Keratinocyte (primary cell): ENCODE measurements at regions not wholly inside any gene's neighbourhood (a gene's known extent, or its start where the extent isn't known, plus 50 kb on each side); places are given as distances from the start of the nearest gene placed in this dataset.

Source experiments
- DNase-seq: peaks from one replicate; pipeline ENCODE4 v3.0.0-alpha.2; 2011; ENCODE audit warnings: low read depth, missing footprints, low spot score
- FAIRE-seq: peaks from 2 replicates; lab custom pipeline; 2011; peaks lifted over from hg19 to GRCh38; lab: Jason Lieb, UNC
- H2AFZ ChIP-seq: 2 replicates; pipeline ENCODE4 v1.6.0; 2012; ENCODE audit warnings: low read length, control low read depth, inconsistent platforms; ENCODE audit not compliant: control insufficient read depth
- H3K27ac ChIP-seq: 2 replicates; pipeline ENCODE4 v1.5.1; 2011; ENCODE audit warnings: low read length; ENCODE audit not compliant: control insufficient read depth, insufficient read depth
- H3K27me3 ChIP-seq: 3 replicates; pipeline ENCODE4 v1.6.0; 2011; ENCODE audit warnings: low read length; ENCODE audit not compliant: control insufficient read depth, insufficient read depth; ENCODE audit errors: extremely low read depth
- H3K36me3 ChIP-seq, 2 experiments: 2 replicates in 1 of 2; 3 replicates in 1 of 2; pipeline ENCODE4 v1.5.1; 2011; ENCODE audit warnings: low read length in 2 of 2, mild to moderate bottlenecking in 1 of 2; ENCODE audit not compliant: control insufficient read depth in 2 of 2, insufficient read depth in 2 of 2; ENCODE audit errors: extremely low read depth in 1 of 2
- H3K4me1 ChIP-seq: 3 replicates; pipeline ENCODE4 v1.5.1; 2011; ENCODE audit warnings: low read length; ENCODE audit not compliant: control insufficient read depth, insufficient read depth; ENCODE audit errors: extremely low read depth
- H3K4me2 ChIP-seq: 3 replicates; pipeline ENCODE4 v1.6.0; 2011; ENCODE audit warnings: low read depth, low read length; ENCODE audit not compliant: control insufficient read depth, insufficient read depth; ENCODE audit errors: extremely low read depth
- H3K4me3 ChIP-seq, 3 experiments: fragments of 200-600 bp in 1 of 3; sonication (generic) in 1 of 3; 2 replicates in 2 of 3; 3 replicates in 1 of 3; pipeline ENCODE4 v1.5.1; 2011 to 2016; ENCODE audit warnings: low read length in 3 of 3, mild to moderate bottlenecking in 3 of 3, control low read depth in 2 of 3, inconsistent platforms in 1 of 3, low read depth in 1 of 3, mixed read lengths in 1 of 3, mixed run types in 1 of 3, moderate library complexity in 1 of 3; ENCODE audit not compliant: control insufficient read depth in 2 of 3, insufficient read depth in 2 of 3; ENCODE audit errors: extremely low read depth in 1 of 3
- H3K79me2 ChIP-seq: 2 replicates; pipeline ENCODE4 v1.6.0; 2012; ENCODE audit warnings: low read length; ENCODE audit not compliant: control insufficient read depth, insufficient read depth
- H3K9ac ChIP-seq: 3 replicates; pipeline ENCODE4 v1.6.0; 2011; ENCODE audit warnings: low read length; ENCODE audit not compliant: control insufficient read depth, insufficient read depth; ENCODE audit errors: extremely low read depth
- H3K9me1 ChIP-seq: 3 replicates; pipeline ENCODE4 v1.6.0; 2011; ENCODE audit warnings: low read length; ENCODE audit not compliant: control insufficient read depth, insufficient read depth; ENCODE audit errors: extremely low read depth
- H3K9me3 ChIP-seq: 2 replicates; pipeline ENCODE4 v1.5.1; 2012; ENCODE audit warnings: low read depth, low read length; ENCODE audit not compliant: control insufficient read depth
- H4K20me1 ChIP-seq: 3 replicates; pipeline ENCODE4 v1.6.0; 2011; ENCODE audit warnings: low read length; ENCODE audit not compliant: control insufficient read depth, insufficient read depth; ENCODE audit errors: extremely low read depth
- CTCF ChIP-seq, 3 experiments: IDR thresholded peaks in 1 of 3; conservative IDR thresholded peaks in 1 of 3; optimal IDR thresholded peaks in 1 of 3; 2 replicates in 2 of 3; 3 replicates in 1 of 3; pipeline versions ENCODE3 to v1.5.1; 2011; ENCODE audit warnings: low read length in 3 of 3, mild to moderate bottlenecking in 3 of 3, moderate library complexity in 2 of 3, control low read depth in 1 of 3, inconsistent platforms in 1 of 3; ENCODE audit not compliant: insufficient read depth in 2 of 3; ENCODE audit errors: extremely low read depth in 1 of 3
- EZH2 ChIP-seq: IDR thresholded peaks from one replicate; pipeline ENCODE4 v1.6.1; 2012; ENCODE audit warnings: inconsistent platforms, mild to moderate bottlenecking, low read length, moderate library complexity
- dilution Hi-C: fragments of 300-500 bp; cut with MboI; formaldehyde crosslinking; loops from one replicate; pipeline ENCODE4 v1.7.0; 2020; ENCODE audit warnings: low sequenced_read_pairs; ENCODE audit not compliant: extremely low pct_ligation_motif_present

DNA sequence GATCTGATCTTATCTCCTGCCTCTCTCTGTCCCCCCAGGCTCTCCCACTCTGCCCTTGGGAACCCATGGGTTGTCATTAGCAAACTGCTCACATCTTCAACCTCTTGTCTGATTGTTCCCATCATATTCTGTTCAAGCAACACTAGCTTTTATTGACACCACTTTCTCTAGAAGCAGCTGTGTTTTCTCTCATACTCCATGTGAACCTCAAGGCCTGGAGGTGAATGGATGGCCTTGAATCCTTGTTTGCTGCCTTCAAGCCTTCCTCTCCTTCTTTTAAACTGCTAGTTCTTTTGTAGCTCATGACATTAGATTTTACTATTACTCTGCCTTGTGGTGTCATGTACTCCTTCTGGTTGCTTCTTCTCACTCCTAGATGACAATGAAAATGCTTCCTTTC is 149.5 kb upstream of the WDFY3 start:
- FAIRE-seq: no peak
- Histone ChIP-seq H3K79me2 (no peaks in the 10 kb centered on the region), H3K9ac (no peak overlapping the region), H3K9me1 (no peaks in the 10 kb centered on the region), H3K4me1 (no peaks in the 10 kb centered on the region), H3K27ac (no peak overlapping the region), H3K36me3 (no peaks in the 10 kb centered on the region), H3K9me3 (no peaks in the 10 kb centered on the region), H2AFZ (no peak overlapping the region), H3K4me3 (no peak overlapping the region), H3K4me2 (no peak overlapping the region), H4K20me1 (no peaks in the 10 kb centered on the region), H3K27me3 (no peaks in the 10 kb centered on the region)
- no peak for TF ChIP-seq CTCF (optimal IDR thresholded peaks at IDR 0.05 in 1 of 3, IDR thresholded peaks at IDR 0.05 in 1 of 3, conservative IDR thresholded peaks at IDR 0.05 in 1 of 3; ENCODE audit: extremely low read depth in 1 of 3, insufficient read depth in 2 of 3, low read length in 3 of 3)
- no peak for TF ChIP-seq EZH2
- dilution Hi-C loops: no loop called here
- no peak for DNase-seq

DNA sequence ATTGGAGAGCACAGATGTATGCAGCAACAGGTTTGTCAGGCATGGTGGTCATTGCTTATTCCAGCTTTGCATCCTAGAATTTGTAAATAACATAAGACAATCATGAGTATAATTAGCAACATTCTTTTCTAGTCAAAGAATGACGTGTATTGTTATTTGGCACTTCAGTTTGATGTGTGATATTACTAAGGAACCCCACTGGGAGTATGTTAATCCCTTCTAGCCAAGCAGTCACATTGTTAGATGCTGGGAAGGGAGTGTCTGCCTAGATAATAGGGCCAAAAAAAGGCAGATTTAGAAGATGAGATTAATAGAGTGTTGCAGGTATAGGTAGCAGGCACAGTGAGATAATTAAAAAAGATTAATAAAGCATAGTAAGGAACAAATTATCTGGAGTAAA is 159.2 kb upstream of the WDFY3 start:
- Histone ChIP-seq H3K27me3 (no peaks in the 10 kb centered on the region), H3K9ac (no peak overlapping the region), H3K4me3 (no peak overlapping the region), H3K79me2 (no peaks in the 10 kb centered on the region), H3K4me2 (no peak overlapping the region), H3K36me3 (no peaks in the 10 kb centered on the region), H3K27ac (no peak overlapping the region), H2AFZ (no peak overlapping the region), H3K4me1 (no peaks in the 10 kb centered on the region), H3K9me3 (no peaks in the 10 kb centered on the region), H3K9me1 (no peaks in the 10 kb centered on the region), H4K20me1 (no peaks in the 10 kb centered on the region)
- DNase-seq: no peak
- TF ChIP-seq EZH2: no peak
- no peak for TF ChIP-seq CTCF (optimal IDR thresholded peaks at IDR 0.05 in 1 of 3, IDR thresholded peaks at IDR 0.05 in 1 of 3, conservative IDR thresholded peaks at IDR 0.05 in 1 of 3; ENCODE audit: extremely low read depth in 1 of 3, insufficient read depth in 2 of 3, low read length in 3 of 3)
- dilution Hi-C loops: no loop called here
- no peak for FAIRE-seq
